ENCODE measurements at regions not wholly inside any gene's neighbourhood (a gene's known extent, or its start where the extent isn't known, plus 50 kb on each side); places are given as distances from the start of the nearest gene placed in this dataset.

DNA sequence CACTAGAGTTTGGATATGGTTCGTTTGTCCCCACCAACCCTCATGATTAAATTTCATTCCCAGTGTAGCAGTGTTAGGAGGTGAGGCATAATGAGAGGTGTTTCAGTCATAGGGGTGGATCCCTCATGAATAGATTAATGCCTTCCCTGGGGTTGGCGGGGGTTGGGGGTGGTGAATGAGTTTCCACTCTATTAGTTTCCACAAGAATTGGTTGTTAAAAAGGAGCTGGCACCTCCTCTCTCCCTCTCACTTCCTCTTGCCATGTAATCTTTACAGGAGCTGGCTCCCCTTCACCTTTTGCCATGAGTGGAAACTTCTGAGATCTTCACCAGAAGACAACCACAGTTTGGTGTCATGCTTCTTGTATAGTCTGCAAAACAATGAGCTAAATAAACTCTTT lies 333.7 kb downstream of the ENC1 start:
- Histone ChIP-seq H4K20me1 (ENCODE audit: insufficient read depth) (no peaks in the 10 kb centered on the region), H3K27me3 (ENCODE audit: insufficient read depth, low read length) (no peaks in the 10 kb centered on the region), H3K79me2 (ENCODE audit: insufficient read depth, low read length) (no peaks in the 10 kb centered on the region), H3K27ac (ENCODE audit: low read depth, low read length) (no peak overlapping the region), H3K4me1 (ENCODE audit: control insufficient read depth in 1 of 2, insufficient read depth in 2 of 2, low read length in 2 of 2) (no peaks in the 10 kb centered on the region), H2AFZ (ENCODE audit: low read depth, low read length, poor library complexity, severe bottlenecking) (no peak overlapping the region), H3K4me2 (ENCODE audit: low read length) (no peak overlapping the region), H3K9ac (ENCODE audit: low read length) (no peak overlapping the region), H3K9me3 (ENCODE audit: control insufficient read depth in 1 of 2, insufficient read depth in 1 of 2, low read depth in 1 of 2, low read length in 2 of 2) (no peaks in the 10 kb centered on the region), H3K9me2 (ENCODE audit: insufficient read depth) (no peaks in the 10 kb centered on the region), H3K36me3 (ENCODE audit: control insufficient read depth in 1 of 2, insufficient read depth in 2 of 2, low read length in 2 of 2) (no peaks in the 10 kb centered on the region), H3K4me3 (replicated peaks in 1 of 2; ENCODE audit: low read depth in 1 of 2, low read length in 2 of 2) (no peak overlapping the region)
- DNase-seq (ENCODE audit: low read depth, low spot score) (no peak), ATAC-seq (no peak)
- CTCF ChIA-PET: no interaction called here
- TF ChIP-seq EZH2phosphoT487 (IDR thresholded peaks at IDR 0.05; ENCODE audit: borderline replicate concordance) (no peak), ELF1 (IDR thresholded peaks at IDR 0.05; ENCODE audit: borderline replicate concordance, low read depth) (no peak), RAD21 (IDR thresholded peaks at IDR 0.05; ENCODE audit: low read depth) (no peak), CBX3 (IDR thresholded peaks at IDR 0.05; ENCODE audit: low read depth) (no peak), JUND (IDR thresholded peaks at IDR 0.05) (no peak), MAX (IDR thresholded peaks at IDR 0.05) (no peak), EZH2 (IDR thresholded peaks at IDR 0.05) (no peak), SRF (IDR thresholded peaks at IDR 0.05; ENCODE audit: low read depth) (no peak), EGR1 (IDR thresholded peaks at IDR 0.05; ENCODE audit: low read depth) (no peak), SP1 (IDR thresholded peaks at IDR 0.05; ENCODE audit: low read depth) (no peak), ZNF274 (IDR thresholded peaks at IDR 0.05; ENCODE audit: low read depth, low read length) (no peak), ZFX (IDR thresholded peaks at IDR 0.05) (no peak), POLR2AphosphoS5 (IDR thresholded peaks at IDR 0.05; ENCODE audit: low read depth, low read length) (no peak), ATF3 (IDR thresholded peaks at IDR 0.05) (no peak)
- TF ChIP-seq, protein P1, sequence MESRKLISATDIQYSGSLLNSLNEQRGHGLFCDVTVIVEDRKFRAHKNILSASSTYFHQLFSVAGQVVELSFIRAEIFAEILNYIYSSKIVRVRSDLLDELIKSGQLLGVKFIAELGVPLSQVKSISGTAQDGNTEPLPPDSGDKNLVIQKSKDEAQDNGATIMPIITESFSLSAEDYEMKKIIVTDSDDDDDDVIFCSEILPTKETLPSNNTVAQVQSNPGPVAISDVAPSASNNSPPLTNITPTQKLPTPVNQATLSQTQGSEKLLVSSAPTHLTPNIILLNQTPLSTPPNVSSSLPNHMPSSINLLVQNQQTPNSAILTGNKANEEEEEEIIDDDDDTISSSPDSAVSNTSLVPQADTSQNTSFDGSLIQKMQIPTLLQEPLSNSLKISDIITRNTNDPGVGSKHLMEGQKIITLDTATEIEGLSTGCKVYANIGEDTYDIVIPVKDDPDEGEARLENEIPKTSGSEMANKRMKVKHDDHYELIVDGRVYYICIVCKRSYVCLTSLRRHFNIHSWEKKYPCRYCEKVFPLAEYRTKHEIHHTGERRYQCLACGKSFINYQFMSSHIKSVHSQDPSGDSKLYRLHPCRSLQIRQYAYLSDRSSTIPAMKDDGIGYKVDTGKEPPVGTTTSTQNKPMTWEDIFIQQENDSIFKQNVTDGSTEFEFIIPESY (IDR thresholded peaks at IDR 0.05; ENCODE audit: extremely low read depth, insufficient replicate concordance, low read length): no peak
- RAD21 ChIA-PET (ENCODE audit: low non-redundant PET in 1 of 2, low total read pairs in 2 of 2, uncharacterized antibody in 2 of 2, unreplicated experiment in 2 of 2): no interaction called here
- no TSS peak for BruUV-seq (replicated peaks)
- POLR2A ChIA-PET: no interaction called here
- intact Hi-C loops (cut with micrococcal nuclease): no loop called here
